Effector memory CD8-positive, alpha-beta T cell (primary cell): ENCODE measurements at regions not wholly inside any gene's neighbourhood (a gene's known extent, or its start where the extent isn't known, plus 50 kb on each side); places are given as distances from the start of the nearest gene placed in this dataset.

Experiments used
- ATAC-seq: fragments of 150-1000 bp; cut with Tn5 transposase; replicated peaks from 2 replicates; pipeline ENCODE4 v1.10.0; 2021; ENCODE audit warnings: mild to moderate bottlenecking, moderate library complexity
- DNase-seq, 3 experiments: peaks; one replicate each; pipeline ENCODE4 v3.0.0; 2021
- H3K27ac Mint-ChIP-seq, 2 donors: one replicate each; pipeline ENCODE4 v1.8.0; 2022; ENCODE audit warnings: mild to moderate bottlenecking in 2 of 2, mixed read lengths in 2 of 2, moderate library complexity in 2 of 2
- H3K27me3 Mint-ChIP-seq, 2 donors: one replicate each; pipeline ENCODE4 v1.8.0; 2022; ENCODE audit warnings: mixed read lengths in 2 of 2
- H3K36me3 Mint-ChIP-seq: one replicate; pipeline ENCODE4 v1.8.0; 2022; ENCODE audit warnings: mild to moderate bottlenecking, moderate library complexity, mixed read lengths; ENCODE audit not compliant: insufficient read depth
- H3K4me1 Mint-ChIP-seq, 2 donors: one replicate each; pipeline ENCODE4 v1.8.0; 2022; ENCODE audit warnings: low read depth in 2 of 2, mixed read lengths in 2 of 2
- H3K4me3 Mint-ChIP-seq, 2 donors: one replicate each; pipeline ENCODE4 v1.8.0; 2022; ENCODE audit warnings: mild to moderate bottlenecking in 2 of 2, mixed read lengths in 2 of 2, moderate library complexity in 2 of 2
- H3K9me3 Mint-ChIP-seq, 2 donors: one replicate each; pipeline ENCODE4 v1.8.0; 2022; ENCODE audit warnings: mixed read lengths in 2 of 2

DNA sequence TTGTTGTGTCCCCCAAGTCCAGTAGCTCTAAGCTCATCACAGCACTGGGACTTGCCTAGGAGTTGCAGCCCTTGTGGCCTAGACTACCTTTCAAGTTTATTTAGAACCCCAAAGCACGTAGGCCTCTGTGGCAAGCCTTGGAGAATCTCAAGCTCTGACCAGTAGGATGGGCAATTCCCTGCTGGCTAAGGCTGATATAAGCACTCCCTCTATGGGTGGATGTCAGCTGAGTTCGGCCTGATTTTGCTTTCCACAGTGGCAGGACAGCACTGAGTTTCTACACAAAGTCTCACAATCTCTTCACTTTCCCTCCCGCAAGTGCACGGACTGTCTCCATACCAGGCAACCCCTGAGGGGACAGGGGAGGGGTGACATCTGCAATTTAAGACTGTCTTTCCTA, 886.4 kb upstream of the LRRN3 start:
- peaks cover 2 to 22% of the 10 kb centered on the region in 2 donors for H3K9me3 Mint-ChIP-seq
- H3K36me3 Mint-ChIP-seq: no peaks in the 10 kb centered on the region
- no peak for ATAC-seq

DNA sequence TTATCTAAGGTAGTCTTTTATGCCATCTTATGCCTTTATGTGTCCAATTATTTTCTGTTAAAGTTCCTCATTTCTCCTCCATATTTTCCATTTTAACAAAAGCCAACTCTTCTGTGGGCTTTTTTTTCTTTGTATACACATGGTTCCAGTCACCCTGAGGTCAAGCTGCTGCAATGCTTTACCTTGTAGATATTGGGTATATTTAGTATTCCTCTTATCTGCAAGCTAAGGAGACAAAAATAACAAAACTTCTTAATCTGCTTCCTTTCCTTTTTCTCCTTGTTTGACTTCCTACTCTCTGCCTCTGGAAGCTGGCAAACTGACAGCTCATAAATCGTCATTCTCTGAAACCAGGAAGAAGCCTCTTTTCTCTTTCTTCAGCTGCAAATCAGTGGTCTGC, 885.0 kb upstream of the LRRN3 start:
- Mint-ChIP-seq H3K9me3 (peaks cover 2 to 15% of the 10 kb centered on the region in 2 donors), H3K27ac (no peak overlapping the region), H3K4me1 (no peaks in the 10 kb centered on the region), H3K4me3 (no peak overlapping the region), H3K36me3 (no peaks in the 10 kb centered on the region), H3K27me3 (no peaks in the 10 kb centered on the region)
- no peak for ATAC-seq
- DNase-seq: no peak

More for the DNA sequence above, 886.4 kb upstream of the LRRN3 start:
- DNase-seq: no peak
- Mint-ChIP-seq H3K27ac (no peak overlapping the region), H3K27me3 (no peaks in the 10 kb centered on the region), H3K4me3 (no peak overlapping the region), H3K4me1 (no peaks in the 10 kb centered on the region)

DNA sequence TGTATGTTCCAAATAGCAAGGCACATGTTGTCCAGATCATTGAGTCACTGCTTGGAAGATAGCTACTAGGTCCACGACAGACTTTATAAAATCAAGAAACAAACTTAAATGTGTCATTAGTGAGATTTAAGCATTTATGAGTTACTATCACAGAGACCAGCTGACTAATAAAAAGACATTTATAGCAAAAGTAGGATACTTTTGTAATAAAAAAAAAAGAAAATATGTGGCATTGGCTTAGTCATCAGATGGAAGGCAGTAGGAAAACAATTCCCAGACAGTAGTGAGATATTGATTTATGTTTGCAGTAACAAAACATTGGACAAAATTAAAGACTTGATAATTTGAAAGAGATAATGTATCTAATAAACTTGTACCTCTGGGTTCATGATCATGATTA, 881.0 kb upstream of the LRRN3 start:
- Mint-ChIP-seq H3K27me3 (no peaks in the 10 kb centered on the region), H3K9me3 (peaks cover 4 to 18% of the 10 kb centered on the region in 2 donors), H3K36me3 (no peaks in the 10 kb centered on the region), H3K4me3 (no peak overlapping the region), H3K27ac (no peak overlapping the region), H3K4me1 (no peaks in the 10 kb centered on the region)
- DNase-seq: no peak
- ATAC-seq: no peak

DNA sequence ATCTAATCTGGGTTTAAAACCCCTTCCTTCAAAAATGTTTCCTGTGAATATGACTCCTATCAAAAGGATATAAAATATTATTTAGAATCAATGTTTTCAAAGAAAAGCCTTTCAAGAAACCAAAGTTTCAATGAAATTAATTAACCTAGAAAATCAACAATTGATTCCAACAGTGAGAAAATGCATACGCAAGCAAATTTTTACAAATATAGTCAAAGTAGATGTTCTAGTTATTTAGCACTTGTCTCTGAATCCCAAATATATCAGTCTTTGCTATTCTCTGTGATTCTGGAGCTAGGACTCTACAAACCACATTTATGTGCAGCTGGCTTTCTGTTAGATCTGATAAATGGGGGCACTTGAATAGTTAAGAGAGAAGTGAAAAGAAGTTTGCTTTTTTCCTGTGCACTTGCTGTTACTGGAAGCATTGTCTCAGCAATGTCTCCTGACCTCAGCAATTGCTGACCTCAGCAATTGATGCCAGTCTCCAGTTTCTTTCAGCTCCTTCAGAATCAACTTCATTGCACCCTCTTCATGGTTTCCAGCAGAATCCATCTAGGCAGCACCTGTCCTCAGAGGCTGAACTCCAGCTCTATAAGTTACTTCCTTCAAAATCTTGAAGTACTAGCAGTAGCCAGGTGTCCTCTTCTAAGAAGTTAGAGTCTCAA, 879.9 kb upstream of the LRRN3 start:
- no peaks in the 10 kb centered on the region for H3K36me3 Mint-ChIP-seq
- ATAC-seq: no peak
- DNase-seq: no peak
- no peaks in the 10 kb centered on the region for H3K27me3 Mint-ChIP-seq
- no peak overlapping the region for H3K4me3 Mint-ChIP-seq
- H3K27ac Mint-ChIP-seq: no peak overlapping the region
- no peaks in the 10 kb centered on the region for H3K4me1 Mint-ChIP-seq
- peaks cover 3 to 23% of the 10 kb centered on the region in 2 donors for H3K9me3 Mint-ChIP-seq

DNA sequence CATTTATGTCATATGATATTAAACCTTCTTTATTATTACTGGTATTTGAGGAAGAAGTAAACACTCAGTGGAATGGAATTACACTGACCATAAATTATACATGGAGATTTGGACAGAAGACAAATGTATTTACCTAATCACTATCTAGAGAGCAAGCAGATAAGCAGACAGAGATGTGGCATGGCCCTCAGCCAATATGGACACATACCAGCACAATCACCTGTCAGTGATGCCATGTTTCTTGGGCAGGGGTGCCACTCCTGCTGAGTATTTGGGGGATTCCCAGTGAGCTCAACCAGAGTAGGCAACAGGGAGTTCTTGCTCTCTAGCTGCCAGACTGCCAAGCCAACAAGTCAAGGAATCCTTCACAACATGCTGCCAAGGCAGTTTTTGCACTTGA, 866.3 kb upstream of the LRRN3 start:
- Mint-ChIP-seq H3K36me3 (no peaks in the 10 kb centered on the region), H3K27me3 (no peaks in the 10 kb centered on the region), H3K4me1 (no peaks in the 10 kb centered on the region), H3K9me3 (peaks cover 3 to 11% of the 10 kb centered on the region in 2 donors), H3K4me3 (no peak overlapping the region), H3K27ac (no peak overlapping the region)
- DNase-seq (no peak), ATAC-seq (no peak)

DNA sequence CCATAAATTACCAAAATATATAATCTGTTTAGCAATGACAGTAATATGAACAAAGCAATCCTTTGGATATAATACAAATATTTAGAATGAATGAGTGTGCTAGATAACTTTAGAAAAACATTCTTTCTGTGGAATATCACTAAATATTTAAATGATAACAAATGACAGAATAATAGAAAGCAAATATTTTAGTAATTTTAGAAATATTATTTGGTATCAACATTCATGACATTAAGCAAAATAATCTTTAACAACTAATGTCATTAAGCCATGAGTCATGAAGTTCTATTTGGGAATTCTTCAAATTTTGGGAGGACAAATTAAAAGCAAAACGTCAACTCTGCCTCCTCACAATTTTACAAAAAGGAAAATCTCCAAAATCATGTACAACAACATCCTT, 844.8 kb upstream of the LRRN3 start:
- Mint-ChIP-seq H3K36me3 (no peaks in the 10 kb centered on the region), H3K27ac (no peak overlapping the region), H3K4me1 (no peaks in the 10 kb centered on the region), H3K9me3 (peaks cover 3 to 6% of the 10 kb centered on the region in 2 donors), H3K27me3 (no peaks in the 10 kb centered on the region), H3K4me3 (no peak overlapping the region)
- DNase-seq: no peak
- ATAC-seq: no peak

DNA sequence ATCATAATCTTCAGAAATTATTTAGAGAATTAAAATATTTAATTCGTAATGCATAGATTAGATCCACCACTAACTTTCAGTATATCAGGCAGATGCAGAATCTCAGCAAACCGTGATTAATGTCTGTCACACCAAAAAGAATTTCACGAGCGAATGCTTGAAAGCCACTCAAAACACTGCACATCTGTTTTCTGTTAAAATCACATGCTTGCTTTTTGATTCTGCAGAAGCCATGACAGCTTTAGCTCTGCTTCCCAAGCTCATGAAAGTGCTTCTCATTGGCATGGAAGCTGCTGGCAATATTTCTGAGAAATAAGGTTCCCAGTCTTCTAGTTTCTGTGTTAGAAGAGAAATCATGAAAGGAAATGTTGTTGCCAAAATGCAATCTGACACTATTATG, 837.8 kb upstream of the LRRN3 start:
- DNase-seq (no peak), ATAC-seq (no peak)
- no peak overlapping the region for H3K27ac Mint-ChIP-seq
- H3K4me3 Mint-ChIP-seq: no peak overlapping the region
- no peaks in the 10 kb centered on the region for H3K36me3 Mint-ChIP-seq
- H3K4me1 Mint-ChIP-seq: no peaks in the 10 kb centered on the region
- no peaks in the 10 kb centered on the region for H3K27me3 Mint-ChIP-seq
- H3K9me3 Mint-ChIP-seq: peaks cover 0 to 5% of the 10 kb centered on the region in 2 donors

DNA sequence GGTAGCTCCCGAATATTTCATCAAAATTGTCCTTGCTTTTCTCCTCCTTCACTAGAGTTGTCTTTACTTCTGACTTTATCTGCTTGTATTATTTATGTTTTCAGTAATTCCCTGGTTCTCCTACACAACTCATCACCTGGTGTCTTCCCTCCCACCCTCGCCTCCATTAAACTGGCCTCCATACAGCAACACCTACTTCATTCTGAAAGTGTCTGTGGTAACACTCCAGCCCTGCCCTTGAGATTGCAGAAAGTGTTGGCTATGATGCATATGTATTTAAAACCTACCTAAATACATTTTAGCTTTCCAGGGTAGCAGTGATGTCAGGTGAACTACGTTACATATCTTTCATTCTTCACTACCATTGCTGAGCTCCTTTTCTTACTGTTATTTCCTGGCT, 833.3 kb upstream of the LRRN3 start:
- Mint-ChIP-seq H3K27ac (no peak overlapping the region), H3K4me3 (no peak overlapping the region), H3K27me3 (no peaks in the 10 kb centered on the region), H3K4me1 (no peaks in the 10 kb centered on the region), H3K36me3 (no peaks in the 10 kb centered on the region), H3K9me3 (peaks cover 0 to 5% of the 10 kb centered on the region in 2 donors)
- ATAC-seq: no peak
- no peak for DNase-seq

DNA sequence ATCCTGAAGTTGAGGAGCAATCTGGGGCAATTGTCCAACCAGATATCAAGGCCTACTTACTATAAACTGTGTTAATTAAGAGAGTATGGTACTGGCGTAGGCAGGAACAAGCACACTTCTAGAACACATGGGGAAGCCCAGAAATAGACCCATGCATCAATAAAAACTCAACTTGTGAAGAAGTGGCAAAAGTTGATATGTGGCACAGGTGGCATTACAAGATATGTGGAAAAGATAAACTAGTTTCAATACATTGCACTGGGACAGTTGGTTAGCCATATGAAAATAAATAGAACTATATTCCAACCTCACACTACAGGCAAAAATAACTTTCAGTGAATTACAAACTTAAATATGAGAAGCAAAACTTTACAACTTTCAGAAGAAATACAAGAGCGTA, 828.7 kb upstream of the LRRN3 start:
- no peak overlapping the region for H3K27ac Mint-ChIP-seq
- H3K36me3 Mint-ChIP-seq: no peaks in the 10 kb centered on the region
- no peak overlapping the region for H3K4me3 Mint-ChIP-seq
- peaks cover 0 to 2% of the 10 kb centered on the region in 2 donors for H3K9me3 Mint-ChIP-seq
- H3K27me3 Mint-ChIP-seq: no peaks in the 10 kb centered on the region
- no peaks in the 10 kb centered on the region for H3K4me1 Mint-ChIP-seq
- DNase-seq (no peak), ATAC-seq (no peak)

DNA sequence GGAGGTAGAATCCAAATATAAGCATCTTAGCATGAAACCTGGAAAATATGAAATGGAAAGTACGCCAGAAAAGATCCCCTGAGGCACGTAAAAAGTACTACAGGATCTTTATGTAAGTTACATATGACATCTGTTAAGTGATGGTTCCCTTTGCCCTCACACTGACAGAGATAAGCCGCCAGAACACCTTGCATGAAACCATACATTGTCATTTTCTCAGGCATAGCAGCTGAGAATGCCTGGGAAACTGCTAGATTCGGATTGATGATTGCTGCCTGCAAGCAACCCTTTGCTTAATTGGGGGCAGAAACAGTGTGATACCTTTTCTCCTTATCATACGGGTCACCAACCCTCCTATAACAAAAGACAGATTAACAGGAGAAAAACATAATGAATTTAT, 826.6 kb upstream of the LRRN3 start:
- Mint-ChIP-seq H3K4me3 (no peak overlapping the region), H3K9me3 (no peaks in the 10 kb centered on the region), H3K27ac (no peak overlapping the region), H3K4me1 (no peaks in the 10 kb centered on the region), H3K27me3 (no peaks in the 10 kb centered on the region), H3K36me3 (no peaks in the 10 kb centered on the region)
- DNase-seq: no peak
- no peak for ATAC-seq

DNA sequence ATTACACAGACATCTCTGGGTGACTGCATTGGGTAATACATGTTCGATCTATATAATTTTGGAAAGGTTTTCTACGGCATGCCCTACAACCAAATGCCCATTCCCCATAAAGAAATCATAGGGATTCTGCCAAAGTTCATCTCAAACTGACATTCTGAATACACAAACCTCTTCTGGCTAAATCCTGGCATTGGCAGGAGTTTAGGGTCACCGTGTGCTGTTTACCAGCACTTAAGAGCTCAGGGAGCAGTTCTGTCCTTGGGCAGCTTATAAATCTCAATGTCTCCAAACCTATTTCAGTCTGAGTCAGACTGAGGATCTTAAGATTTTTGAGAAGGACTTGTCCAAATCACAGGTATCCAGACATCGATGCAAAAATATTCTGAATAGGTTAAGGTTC, 809.6 kb upstream of the LRRN3 start:
- Mint-ChIP-seq H3K9me3 (peaks cover 0 to 2% of the 10 kb centered on the region in 2 donors), H3K36me3 (no peaks in the 10 kb centered on the region), H3K27me3 (no peaks in the 10 kb centered on the region), H3K27ac (no peak overlapping the region), H3K4me3 (no peak overlapping the region), H3K4me1 (no peaks in the 10 kb centered on the region)
- DNase-seq (no peak), ATAC-seq (no peak)

DNA sequence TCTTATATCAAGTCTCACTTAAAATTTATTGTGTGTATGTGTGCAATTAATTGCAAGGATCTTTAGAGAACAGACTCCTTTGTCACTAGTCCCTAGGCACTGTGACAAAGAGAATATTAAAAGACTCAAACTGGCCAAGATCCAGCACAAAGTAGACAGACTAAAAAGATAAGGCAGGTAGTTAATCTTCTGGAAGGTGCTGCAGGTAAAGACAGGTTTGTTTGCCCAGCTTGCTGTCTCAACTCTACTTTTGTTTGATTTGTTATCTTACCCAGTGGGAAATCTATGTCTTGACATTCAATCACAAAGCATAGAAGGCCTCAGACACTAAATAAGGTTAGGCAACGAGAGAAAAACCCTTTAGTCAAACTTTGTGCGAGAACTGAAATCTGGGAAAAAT, 807.9 kb upstream of the LRRN3 start:
- H3K4me3 Mint-ChIP-seq: no peak overlapping the region
- no peaks in the 10 kb centered on the region for H3K36me3 Mint-ChIP-seq
- no peak for DNase-seq
- ATAC-seq: no peak
- no peaks in the 10 kb centered on the region for H3K4me1 Mint-ChIP-seq
- no peaks in the 10 kb centered on the region for H3K27me3 Mint-ChIP-seq
- no peak overlapping the region for H3K27ac Mint-ChIP-seq
- peaks cover 0 to 2% of the 10 kb centered on the region in 2 donors for H3K9me3 Mint-ChIP-seq

DNA sequence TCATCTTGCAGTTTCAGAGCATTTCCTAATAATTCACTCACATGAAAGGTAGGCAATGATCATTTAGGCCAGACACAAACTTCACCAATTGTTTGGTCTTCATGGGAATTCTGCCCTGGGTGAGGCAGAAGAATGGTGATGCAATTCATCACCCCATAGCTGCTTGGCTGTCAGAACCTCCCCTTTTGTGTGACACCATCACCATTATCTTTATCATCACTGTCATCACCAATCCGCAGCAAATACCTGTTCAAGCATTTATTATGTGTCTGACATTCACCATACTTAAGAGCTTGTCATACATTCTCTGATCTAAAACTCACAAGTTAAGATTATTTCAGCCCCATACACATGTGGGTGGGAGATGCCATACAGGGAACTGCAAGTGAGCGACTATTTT, 799.5 kb upstream of the LRRN3 start:
- no peak overlapping the region for H3K27ac Mint-ChIP-seq
- DNase-seq (no peak), ATAC-seq (no peak)
- no peaks in the 10 kb centered on the region for H3K9me3 Mint-ChIP-seq
- no peaks in the 10 kb centered on the region for H3K27me3 Mint-ChIP-seq
- H3K4me3 Mint-ChIP-seq: no peak overlapping the region
- H3K36me3 Mint-ChIP-seq: no peaks in the 10 kb centered on the region
- no peaks in the 10 kb centered on the region for H3K4me1 Mint-ChIP-seq

DNA sequence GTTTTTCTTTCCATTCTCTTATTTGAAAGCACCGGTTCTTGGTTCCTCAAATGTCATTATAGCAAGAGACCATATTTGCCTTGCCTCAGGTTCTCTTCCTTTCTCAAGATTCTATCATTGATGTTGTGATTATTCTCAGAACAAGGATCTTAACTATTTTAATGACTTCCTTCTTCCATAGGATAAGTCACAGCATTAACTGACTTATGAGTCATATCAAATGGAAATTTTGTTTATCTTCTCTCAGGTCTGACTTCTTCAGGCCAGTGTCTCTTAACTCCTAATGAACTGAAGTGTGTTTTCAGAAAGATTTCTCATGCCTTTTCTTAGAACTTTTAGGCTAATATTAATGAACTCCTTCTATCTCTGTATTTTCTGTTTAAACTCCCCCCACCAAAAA, 794.6 kb upstream of the LRRN3 start:
- DNase-seq: no peak
- Mint-ChIP-seq H3K36me3 (no peaks in the 10 kb centered on the region), H3K4me3 (no peak overlapping the region)

DNA sequence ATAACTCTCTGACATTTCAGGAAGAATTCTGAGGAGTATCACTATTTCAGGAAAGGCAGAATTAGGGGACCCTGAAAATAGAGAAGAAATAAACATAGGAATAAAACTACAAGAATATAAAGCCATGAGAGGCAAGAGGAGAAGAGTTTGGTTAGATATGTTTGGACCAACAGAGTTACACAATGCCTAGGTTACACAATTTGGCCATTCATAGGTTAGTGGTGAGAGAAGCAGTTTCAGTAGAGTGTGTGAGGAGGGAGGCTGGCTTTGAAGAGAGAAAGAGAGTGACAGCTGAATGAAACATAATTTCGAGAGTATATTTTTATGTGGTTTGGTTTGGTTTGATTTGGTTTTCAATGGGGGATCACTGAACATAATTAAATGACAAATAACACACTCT, 783.2 kb upstream of the LRRN3 start:
- Mint-ChIP-seq H3K27me3 (no peaks in the 10 kb centered on the region), H3K36me3 (no peaks in the 10 kb centered on the region), H3K4me1 (no peaks in the 10 kb centered on the region), H3K9me3 (peaks cover 2 to 15% of the 10 kb centered on the region in 2 donors), H3K4me3 (no peak overlapping the region), H3K27ac (no peak overlapping the region)
- ATAC-seq (no peak), DNase-seq (no peak)

More for the DNA sequence above, 794.6 kb upstream of the LRRN3 start:
- ATAC-seq: no peak
- Mint-ChIP-seq H3K4me1 (no peaks in the 10 kb centered on the region), H3K9me3 (peaks cover 0 to 2% of the 10 kb centered on the region in 2 donors), H3K27ac (no peak overlapping the region), H3K27me3 (no peaks in the 10 kb centered on the region)
